IPS DF 4.7 (cell line): ENCODE measurements at regions not wholly inside any gene's neighbourhood (a gene's known extent, or its start where the extent isn't known, plus 50 kb on each side); places are given as distances from the start of the nearest gene placed in this dataset.

Experiments
- DNase-seq: peaks from one replicate; pipeline ENCODE4 v3.0.0-alpha.2; 2013; ENCODE audit warnings: low spot score; ENCODE audit errors: extremely low read depth

GRCh38 chr9:28179893-28180292 lies 606.6 kb upstream of the C9orf72 start:
- DNase-seq = no peak

- no peak for DNase-seq
Measured at GRCh38 chr9:28190981-28191380, 617.7 kb upstream of the C9orf72 start.

GRCh38 chr9:28197653-28198052 lies 624.4 kb upstream of the C9orf72 start:
- no peak for DNase-seq

GRCh38 chr9:28203036-28203435 lies 629.8 kb upstream of the C9orf72 start:
- no peak for DNase-seq

GRCh38 chr9:28206280-28206679 lies 633.0 kb upstream of the C9orf72 start:
- no peak for DNase-seq

- no peak for DNase-seq
Measured at GRCh38 chr9:28207657-28208056, 634.4 kb upstream of the C9orf72 start.

GRCh38 chr9:28209130-28209529 lies 635.8 kb upstream of the C9orf72 start:
- DNase-seq = no peak

GRCh38 chr9:28212979-28213378 lies 639.7 kb upstream of the C9orf72 start:
- DNase-seq = no peak

GRCh38 chr9:28215536-28216299 lies 642.4 kb upstream of the C9orf72 start:
- DNase-seq = no peak

GRCh38 chr9:28232686-28233085 lies 659.4 kb upstream of the C9orf72 start:
- no peak for DNase-seq

GRCh38 chr9:28234133-28234893 lies 661.0 kb upstream of the C9orf72 start:
- DNase-seq = no peak

- DNase-seq = no peak
Measured at GRCh38 chr9:28234894-28235277, 661.6 kb upstream of the C9orf72 start.

- no peak for DNase-seq
Measured at GRCh38 chr9:28249424-28249823, 676.1 kb upstream of the C9orf72 start.

GRCh38 chr9:28255174-28255573 lies 681.9 kb upstream of the C9orf72 start:
- DNase-seq = no peak

- DNase-seq = no peak
Measured at GRCh38 chr9:28260330-28260729, 687.0 kb upstream of the C9orf72 start.

- no peak for DNase-seq
Measured at GRCh38 chr9:28264368-28264767, 691.1 kb upstream of the C9orf72 start.

- no peak for DNase-seq
Measured at GRCh38 chr9:28267351-28267750, 694.1 kb upstream of the C9orf72 start.

- no peak for DNase-seq
Measured at GRCh38 chr9:28270156-28270555, 696.9 kb upstream of the C9orf72 start.

GRCh38 chr9:28272127-28272526 lies 698.8 kb upstream of the C9orf72 start:
- no peak for DNase-seq

- no peak for DNase-seq
Measured at GRCh38 chr9:28287455-28287854, 714.2 kb upstream of the C9orf72 start.

GRCh38 chr9:28289746-28290145 lies 716.5 kb upstream of the C9orf72 start:
- DNase-seq = no peak

- DNase-seq = no peak
Measured at GRCh38 chr9:28293369-28294090, 720.2 kb upstream of the C9orf72 start.
